ENCODE measurements at regions not wholly inside any gene's neighbourhood (a gene's known extent, or its start where the extent isn't known, plus 50 kb on each side); places are given as distances from the start of the nearest gene placed in this dataset.
"Not testable (repeated sequence)": the region's sequence is repeated elsewhere in the genome, so short reads cannot be mapped to it uniquely, and the experiment has no call there.

DNA sequence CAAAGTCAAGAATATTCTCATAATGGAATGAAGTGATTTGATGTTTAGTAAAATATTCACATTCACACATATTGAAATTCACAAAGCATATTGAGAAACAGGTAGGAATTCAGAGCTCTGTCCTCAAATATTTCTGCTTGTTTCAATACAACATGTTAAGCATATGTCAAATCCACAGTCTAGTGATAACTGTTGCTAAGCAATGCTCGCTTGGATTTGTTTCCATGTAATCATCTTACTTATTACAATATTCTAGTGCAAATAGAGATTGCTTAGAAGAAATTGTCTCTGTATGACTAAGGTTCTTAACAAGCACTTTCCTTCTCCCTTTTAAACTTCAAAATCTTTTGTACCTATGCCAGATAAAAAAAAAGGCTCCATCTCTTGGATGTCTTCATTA, 995.7 kb downstream of the CDH18 start:
- no peak for DNase-seq

GRCh38 chr5:18999478-18999877, 988.5 kb downstream of the CDH18 start:
- no peak for DNase-seq

- DNase-seq: no peak
These were observed 986.9 kb downstream of the CDH18 start for GRCh38 chr5:19001054-19001453.

DNA sequence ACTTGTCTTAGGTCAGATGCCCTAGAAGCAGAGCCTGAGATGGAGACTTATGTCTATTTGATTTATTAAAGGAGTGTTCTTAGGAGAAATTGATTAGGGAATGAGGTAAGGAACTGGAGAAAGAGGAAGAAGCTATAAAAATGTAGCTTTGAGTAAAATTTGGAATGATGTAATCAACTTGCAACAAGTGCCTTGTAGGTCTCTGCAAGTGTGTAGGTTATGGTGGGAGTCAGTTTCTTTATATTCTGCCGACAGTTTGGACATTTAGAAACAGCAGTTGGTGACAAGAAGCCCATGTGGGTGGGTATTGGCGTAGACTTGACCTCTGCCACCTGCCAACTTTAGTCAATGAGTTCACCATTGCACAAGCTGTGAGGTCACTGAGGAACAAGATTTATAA, 986.5 kb downstream of the CDH18 start:
- no peak for DNase-seq

- no peak for DNase-seq
These were observed 985.9 kb downstream of the CDH18 start for GRCh38 chr5:19002111-19002510.

DNA sequence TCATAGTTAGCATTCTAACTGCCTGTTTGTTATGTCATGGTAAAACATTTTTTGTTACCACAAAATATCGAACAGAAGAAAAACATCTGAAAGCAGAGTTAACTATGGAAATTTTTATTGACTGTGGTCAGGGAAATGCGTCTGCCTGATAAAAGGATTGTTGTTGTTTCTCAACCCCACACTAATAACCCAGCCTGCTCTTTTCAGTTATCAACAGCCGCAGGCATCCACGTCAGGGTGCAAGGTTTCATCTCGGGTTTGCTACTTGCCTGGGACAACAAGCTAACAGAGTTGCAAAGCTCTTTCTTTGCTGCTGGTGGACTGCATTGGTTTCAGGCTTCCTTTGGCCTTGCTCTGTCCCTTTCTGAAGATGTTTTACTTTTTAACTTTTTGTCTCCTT, 969.2 kb downstream of the CDH18 start:
- no peak for DNase-seq

DNA sequence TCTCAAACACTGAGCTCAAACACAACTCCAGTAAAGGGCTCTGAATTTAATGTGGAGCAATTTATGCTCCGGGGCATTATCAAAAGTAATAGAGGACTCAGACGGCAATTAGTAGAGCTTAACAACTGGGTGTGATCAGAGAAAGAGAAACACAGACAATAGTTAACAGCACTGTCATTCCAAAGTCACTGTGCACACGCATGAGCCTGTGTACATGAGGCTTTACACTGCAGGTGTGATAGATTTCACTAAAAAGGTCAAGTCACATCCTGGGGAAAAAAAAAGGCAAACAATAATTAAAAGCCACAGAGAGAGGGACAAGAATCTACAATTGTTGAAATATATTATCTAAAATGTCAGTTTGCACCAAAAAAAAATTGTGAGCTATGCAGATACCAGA, 956.5 kb downstream of the CDH18 start:
- no peak for DNase-seq

DNA sequence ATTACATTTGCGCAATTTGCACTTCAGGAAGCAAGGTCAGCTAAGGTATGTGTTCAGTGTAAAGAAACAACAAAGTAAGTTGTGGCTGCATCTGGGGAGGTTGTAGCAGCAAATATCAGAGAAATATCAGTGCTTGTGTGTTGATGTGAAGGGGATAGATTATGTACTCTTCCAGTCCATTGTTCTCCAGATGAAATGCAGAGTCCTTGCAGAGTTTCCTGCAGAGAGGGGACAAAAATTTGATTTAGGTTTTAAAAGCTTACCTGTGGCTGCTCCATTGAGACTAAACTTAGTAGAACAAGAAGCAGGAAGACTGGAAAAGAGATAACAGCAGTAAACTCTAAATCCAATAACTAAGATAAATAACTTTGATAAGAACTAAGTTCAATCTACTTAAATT, 952.2 kb downstream of the CDH18 start:
- DNase-seq: no peak

DNA sequence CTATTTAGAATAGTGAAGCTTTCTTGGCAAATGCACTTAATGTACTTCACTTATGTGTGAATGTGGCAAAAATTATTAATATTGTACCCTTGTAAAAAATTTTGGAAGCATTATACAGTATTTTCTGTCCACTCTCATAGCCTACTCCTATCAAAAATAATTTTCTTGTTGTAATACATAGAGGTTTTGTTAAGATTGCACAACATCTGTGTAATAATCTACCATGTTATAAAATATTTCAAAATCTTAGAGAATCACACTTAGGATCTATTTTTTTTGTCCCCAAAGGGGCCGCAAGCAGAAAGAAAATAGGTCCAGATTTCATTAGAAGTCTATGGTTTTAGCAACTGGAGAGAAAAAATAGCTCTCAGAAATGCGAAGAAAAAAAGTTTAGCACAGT, 945.9 kb downstream of the CDH18 start:
- DNase-seq: no peak

DNA sequence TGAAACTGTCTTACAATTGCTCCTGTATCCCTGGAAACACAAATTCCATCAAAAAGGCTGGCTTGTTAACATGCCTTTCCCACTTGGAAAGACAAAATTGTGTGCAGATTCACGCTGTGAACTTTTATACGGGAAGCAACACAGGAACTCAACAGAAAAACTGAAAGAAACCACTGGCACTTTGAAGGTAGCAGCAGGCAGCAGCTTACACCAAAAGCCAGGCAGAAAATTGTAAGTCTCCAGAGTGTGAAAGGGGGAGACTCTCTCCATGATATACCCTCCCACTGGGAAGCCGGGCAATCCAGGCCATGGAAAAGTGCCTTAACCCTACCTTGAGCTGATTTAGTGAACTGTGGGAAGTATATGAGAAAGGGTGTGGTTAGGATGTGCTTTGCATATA, 943.7 kb downstream of the CDH18 start:
- no peak for DNase-seq

GRCh38 chr5:19044931-19045695, 942.9 kb downstream of the CDH18 start:
- no peak for DNase-seq

DNA sequence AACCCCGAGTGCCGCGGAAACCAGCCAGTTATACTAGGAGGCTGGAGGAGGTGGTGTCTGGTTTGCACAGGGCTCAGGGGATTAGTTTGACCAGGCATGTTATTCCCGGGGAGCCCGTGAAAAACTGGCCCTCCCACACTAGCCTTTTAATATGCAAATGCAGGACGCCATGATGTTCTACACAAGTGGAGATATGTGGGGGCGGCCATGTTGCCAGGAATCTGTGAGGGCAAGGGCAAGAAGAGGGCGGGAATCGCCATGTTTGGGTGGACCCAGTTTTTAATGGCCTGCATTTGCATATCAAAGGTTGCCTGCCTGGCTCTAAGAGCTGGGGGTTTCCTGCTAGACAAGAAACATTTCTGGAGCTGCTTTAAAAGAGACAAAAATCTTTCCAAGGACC, 940.7 kb downstream of the CDH18 start:
- DNase-seq: no peak

DNA sequence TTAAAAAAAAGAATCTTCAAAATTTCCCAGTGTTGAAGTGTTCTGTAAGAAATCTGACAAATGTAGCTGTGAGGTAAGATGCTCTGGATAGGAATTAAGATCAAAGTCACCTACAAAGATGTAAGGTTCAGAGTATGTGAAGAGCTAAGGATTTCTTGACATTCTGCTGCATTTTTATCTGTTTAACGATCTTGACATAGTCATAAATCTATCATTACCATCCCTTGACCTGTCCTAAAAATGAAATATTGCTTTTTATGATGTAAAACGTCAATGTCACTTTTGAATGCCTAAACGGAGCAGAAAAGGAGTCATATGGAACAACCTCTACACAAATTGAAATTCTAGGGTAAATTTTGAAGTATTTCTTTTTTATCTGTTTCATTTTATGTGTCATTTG, 939.3 kb downstream of the CDH18 start:
- no peak for DNase-seq

DNA sequence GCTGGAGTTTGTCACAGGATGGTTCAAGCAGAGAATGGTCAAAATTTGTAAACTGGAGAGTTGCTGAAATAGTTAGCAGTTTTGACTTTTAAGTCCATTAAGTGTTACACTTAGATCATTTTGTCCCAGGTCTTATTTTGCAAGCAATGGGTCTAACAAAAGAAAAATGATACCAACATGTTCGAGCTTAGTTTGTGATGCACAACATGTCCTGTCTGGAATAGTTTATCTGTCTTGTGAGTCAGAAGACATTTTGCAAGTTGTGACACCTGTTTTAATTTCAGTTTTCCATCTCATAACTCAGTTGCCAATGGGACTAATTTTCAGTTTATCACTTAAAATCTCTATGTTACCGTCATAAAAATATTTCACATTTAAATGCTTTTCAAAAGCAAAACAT, 929.8 kb downstream of the CDH18 start:
- no peak for DNase-seq

DNA sequence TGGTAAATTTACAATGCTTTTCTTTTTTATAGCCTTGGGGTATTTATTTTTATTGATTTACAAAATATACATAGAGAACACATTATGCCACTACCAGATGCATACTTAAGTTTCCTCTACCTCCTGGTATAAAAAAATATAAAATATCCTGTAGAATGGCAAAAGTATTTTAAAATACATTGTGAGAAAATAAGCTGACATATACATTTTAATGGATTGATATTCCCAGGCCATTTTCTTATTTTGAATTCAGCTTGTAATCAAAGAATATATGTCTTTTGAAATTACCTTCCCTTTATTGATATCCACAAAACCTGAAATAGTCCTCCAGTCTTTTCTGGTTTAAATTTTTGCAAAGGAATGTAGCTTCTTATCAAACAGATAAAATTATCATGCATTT, 923.9 kb downstream of the CDH18 start:
- DNase-seq: no peak

- no peak for DNase-seq
These were observed 920.3 kb downstream of the CDH18 start for GRCh38 chr5:19067741-19068140.

GRCh38 chr5:19098434-19098833, 889.6 kb downstream of the CDH18 start:
- no peak for DNase-seq

DNA sequence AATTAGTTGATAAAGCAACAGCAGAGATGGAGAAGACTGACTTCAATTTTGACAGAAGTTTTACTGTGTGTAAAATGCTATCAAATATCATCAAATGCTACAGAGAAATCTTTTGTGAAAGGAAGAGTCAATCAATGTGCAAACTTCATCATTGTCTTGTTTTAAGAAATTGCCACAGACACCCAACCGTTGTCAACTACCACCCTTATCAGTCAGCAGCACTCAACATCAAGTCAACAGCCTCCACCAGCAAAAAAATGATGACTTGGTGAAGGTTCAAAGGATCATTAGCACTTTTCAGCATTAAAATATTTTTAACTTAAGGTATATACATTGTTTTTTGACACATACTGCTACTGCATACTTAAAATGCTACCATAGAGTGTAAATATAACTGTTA, 888.8 kb downstream of the CDH18 start:
- no peak for DNase-seq

GRCh38 chr5:19104948-19105347, 883.1 kb downstream of the CDH18 start:
- no peak for DNase-seq

- DNase-seq: no peak
These were observed 865.1 kb downstream of the CDH18 start for GRCh38 chr5:19122923-19123322.

GRCh38 chr5:19125956-19126713, 861.9 kb downstream of the CDH18 start:
- no peak for DNase-seq

- no peak for DNase-seq
These were observed 847.7 kb downstream of the CDH18 start for GRCh38 chr5:19140276-19140675.

DNA sequence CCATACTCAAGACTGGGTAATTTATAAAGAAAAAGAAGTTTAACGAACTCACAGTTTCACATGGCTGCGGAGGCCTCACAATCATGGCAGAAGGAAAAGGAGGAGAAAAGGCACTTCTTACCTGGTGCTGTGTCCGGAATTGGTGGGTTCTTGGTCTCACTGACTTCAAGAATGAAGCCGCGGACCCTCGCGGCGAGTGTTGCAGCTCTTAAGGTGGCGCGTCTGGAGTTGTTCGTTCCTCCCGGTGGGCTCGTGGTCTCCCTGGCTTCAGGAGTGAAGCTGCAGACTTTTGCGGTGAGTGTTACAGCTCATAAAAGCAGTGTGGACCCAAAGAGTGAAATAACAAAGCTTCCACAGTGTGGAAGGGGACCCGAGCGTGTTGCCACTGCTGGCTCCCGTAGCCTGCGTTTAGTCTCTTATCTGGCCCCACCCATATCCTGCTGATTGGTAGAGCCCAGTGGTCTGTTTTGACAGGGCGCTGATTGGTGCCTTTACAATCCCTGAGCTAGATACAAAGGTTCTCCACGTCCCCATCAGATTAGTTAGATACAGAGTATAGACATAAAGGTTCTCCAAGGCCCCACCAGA, 846.0 kb downstream of the CDH18 start:
- not testable (repeated sequence) for DNase-seq

- DNase-seq: not testable (repeated sequence)
These were observed 845.1 kb downstream of the CDH18 start for GRCh38 chr5:19142713-19143414.

Data from NCI-H1436 treated with DMSO at 0.1 percent for 48 hours (cell line).